Epidermal melanocyte (primary cell): ENCODE measurements at regions not wholly inside any gene's neighbourhood (a gene's known extent, or its start where the extent isn't known, plus 50 kb on each side); places are given as distances from the start of the nearest gene placed in this dataset.
"Not testable (repeated sequence)": the region's sequence is repeated elsewhere in the genome, so short reads cannot be mapped to it uniquely, and the experiment has no call there.

Experiments used
- DNase-seq: peaks from one replicate; pipeline ENCODE4 v3.0.0; 2011; ENCODE audit warnings: low spot score; ENCODE audit not compliant: insufficient read length

DNA sequence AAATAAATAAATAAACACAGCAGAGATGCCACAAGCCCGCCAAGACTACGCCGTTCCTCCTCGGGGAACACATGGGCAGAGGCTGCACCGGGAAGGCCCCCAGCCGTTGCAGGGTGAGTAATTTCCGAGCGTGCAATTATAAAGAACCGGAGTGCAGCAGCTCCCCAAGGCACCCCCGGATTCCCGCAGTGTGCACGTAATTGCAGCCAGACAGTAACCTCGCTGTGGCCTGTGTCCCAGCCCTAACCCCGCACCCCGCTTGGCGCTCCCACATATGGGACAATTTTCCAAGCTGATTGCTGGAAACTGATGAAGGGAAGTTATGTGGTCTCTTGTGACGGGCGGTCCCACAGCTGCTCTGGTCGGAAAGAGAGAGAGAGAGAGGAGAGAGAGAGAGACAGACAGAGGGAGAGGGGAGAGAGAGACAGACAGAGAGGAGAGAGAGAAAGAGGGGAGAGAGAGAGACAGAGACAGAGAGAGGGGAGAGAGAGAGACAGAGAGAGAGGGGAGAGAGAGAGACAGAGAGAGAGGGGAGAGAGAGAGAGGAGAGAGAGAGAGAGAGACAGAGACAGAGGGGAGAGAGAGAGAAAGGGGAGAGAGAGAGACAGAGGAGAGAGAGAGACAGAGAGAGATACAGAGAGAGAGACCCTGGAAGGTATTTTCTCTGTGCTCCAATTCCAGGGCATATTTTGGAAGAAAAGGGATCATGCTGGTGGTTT, 275.4 kb downstream of the SHOX start:
- no peak for DNase-seq

DNA sequence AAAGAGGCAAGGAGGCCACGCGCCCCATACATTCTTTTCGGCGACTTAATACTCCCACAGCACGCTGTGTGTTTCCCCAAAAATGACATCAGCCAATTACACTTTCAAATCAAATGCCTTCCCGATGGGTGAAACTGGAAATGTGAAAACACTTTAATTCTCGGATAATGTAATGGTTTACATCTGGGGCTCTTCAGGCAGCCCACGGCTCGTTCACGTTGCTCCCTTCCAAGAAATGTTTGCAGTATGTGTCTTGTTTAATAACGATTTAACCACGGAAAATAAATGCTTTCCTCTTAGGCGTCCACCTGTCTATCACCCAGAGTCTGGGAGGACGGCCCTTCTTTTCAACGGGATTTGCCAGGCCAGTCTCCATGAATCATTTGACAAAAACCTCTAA, 272.5 kb downstream of the SHOX start:
- no peak for DNase-seq

DNA sequence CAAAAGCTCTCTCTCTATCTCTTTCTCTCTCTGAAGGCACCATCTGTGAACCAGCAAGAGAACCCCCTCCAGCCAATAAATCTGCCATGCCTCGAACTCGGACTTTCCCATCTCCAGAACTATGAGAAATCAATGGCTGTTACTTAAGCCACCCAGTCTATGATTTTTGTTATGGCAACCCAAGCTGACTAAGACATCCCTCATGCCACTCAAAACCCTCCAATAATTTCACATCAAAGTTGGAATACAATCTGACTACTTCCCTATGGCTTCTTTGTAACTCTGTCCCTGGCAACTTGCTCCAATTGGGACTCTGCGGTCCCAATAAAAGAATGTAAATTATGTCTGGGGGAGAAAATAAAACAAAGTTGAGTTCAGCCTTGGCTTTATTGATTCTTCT, 265.7 kb downstream of the SHOX start:
- DNase-seq = no peak

DNA sequence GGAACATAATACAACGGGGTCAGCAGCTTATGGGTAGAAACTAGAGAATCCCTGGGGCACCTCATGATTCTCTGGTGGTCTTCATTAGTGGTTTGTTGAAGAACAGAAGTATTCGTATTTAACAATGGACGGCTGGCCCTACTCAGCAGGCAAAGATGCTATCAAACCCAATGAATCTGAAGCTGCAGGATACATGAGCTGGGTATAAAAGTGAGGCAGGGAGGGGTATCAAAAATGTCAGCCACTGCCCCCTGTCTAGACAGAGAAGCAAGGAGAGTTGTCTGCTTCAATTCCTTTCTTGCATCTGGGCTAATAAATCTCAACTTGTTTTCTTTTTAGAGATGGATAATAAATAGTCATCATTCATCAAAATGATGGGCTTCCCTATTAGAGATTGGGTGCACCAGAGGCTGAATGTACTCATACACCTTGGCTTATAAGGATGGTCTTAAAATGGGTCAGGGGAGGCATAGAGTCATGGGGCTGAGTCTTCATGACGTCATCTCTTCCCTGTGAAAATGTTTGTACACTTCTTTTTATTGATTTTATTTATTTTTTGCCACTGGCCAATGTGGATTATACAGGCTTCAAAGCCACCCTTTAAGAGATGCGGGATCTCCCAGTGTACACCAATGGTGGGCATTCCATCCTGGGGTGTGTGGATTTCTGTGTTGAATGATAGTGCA, 259.5 kb downstream of the SHOX start:
- no peak for DNase-seq

DNA sequence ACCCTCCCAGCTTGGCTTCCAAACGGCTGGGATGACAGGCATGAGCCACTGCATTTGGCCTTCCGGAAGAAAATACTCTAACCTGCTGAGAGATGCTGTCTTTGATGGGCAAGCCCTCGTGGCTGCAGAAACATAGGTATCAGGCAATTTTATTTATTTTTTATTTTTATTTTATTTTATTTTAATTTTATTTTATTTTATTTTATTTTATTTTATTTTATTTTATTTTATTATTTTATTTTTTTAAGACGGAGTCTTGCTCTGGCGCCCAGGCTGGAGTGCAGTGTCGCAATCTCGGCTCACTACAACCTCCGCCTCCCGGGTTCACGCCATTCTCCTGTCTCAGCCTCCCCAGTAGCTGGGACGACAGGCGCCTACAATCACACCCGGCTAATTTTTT, 257.1 kb downstream of the SHOX start:
- not testable (repeated sequence) for DNase-seq

DNA sequence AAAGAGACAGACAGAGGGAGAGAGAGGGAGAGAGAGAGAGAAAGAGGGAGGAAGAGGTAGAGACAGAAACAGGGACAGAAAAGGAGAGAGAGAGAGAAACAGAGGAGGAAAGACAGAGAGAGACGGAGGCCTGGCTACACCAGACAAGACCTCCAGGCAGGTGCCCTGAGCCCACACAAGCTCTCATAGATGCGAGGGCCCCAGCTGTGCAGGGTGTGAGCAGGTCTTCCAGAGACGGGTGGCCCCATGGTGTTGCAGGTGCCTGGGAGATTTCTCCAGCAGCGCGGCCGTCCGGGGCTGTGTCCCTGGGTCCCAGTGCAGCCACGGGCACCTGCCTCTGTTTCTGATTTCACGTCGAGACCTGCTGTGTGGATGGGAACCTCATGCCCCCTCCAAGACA, 253.0 kb downstream of the SHOX start:
- DNase-seq = no peak

DNA sequence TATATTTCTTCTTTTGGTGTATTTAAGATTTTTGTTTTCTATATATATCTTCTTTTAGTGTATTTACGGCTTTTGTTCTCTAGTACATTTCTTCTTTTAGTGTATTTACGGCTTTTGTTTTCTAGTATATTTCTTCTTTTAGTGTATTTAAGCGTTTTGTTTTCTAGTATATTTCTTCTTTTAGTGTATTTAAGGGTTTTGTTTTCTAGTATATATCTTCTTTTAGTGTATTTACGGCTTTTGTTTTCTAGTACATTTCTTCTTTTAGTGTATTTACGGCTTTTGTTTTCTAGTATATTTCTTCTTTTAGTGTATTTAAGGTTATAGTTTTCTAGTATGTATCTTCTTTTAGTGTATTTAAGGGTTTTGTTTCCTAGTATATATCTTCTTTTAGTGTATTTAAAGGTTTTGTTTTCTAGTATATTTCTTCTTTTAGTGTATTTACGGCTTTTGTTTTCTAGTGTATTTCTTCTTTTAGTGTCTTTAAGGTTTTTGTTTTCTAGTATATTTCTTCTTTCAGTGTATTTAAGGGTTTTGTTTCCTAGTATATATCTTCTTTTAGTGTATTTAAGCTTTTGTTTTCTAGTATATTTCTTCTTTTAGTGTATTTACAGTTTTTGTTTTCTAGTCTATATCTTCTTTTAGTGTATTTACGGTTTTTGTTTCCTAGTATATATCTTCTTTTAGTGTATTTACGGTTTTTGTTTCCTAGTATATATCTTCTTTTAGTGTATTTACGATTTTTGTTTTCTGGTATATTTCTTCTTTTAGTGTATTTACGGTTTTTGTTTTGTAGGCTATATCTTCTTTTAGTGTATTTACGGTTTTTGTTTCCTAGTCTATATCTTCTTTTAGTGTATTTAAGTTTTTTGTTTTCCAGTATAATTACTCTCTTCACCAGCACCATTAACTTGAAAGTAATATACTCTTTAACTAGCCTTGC, 249.4 kb downstream of the SHOX start:
- DNase-seq = not testable (repeated sequence)

DNA sequence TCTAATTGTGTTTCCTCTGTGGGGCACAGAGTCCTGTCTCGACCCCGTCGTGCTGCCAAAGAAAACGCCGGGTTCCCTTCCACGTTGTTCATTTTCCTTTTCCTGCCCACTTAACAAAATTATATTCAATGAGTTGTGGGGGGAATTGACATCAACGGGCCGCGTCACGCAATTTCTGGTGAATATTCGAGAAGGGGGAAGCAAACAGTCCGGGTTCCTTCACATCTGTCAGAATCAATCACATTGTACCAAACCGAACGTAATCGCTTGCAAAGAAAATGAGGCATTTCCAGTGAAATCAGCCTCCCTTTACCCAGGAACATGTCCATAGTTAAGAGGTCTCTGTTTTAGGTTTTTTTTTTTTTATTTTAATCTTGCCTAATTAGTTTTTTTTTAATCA, 243.5 kb downstream of the SHOX start:
- no peak for DNase-seq

DNA sequence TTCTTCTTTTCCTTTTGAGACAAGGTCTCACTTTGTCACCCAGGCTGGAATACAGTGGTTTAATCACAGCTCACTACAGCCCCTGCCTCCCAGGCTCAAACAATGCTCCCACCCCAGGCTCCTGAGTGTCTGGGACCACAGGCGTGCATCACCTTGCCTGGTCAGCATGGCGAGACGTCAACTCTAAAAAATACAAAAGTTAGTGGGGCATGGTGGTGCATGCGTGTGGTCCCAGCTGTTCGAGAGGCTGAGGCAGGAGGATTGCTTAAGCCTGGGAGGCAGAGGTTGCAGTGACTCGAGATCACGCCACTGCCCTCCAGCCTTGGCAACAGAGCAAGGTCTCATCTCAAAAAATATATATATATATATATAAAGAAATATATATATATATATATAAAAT, 242.4 kb downstream of the SHOX start:
- no peak for DNase-seq

DNA sequence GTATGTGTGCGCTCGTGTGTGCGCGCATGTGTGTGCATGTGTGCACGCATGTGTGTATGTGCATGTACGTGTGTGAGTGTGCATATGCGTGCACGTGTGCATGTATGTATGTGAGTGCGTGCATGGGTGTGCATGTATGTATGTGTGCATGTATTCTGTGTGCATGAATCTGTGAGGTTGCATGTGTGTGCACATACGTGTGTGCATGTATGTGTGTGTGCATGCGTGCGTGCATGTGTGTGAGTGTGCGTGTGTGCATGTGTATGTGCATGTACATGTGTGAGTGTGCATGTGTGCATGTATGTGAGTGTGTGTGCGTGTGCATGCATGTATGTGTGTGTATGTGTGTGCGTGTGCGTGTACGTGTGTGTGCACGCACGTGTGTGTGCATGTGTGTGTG, 241.5 kb downstream of the SHOX start:
- no peak for DNase-seq

DNA sequence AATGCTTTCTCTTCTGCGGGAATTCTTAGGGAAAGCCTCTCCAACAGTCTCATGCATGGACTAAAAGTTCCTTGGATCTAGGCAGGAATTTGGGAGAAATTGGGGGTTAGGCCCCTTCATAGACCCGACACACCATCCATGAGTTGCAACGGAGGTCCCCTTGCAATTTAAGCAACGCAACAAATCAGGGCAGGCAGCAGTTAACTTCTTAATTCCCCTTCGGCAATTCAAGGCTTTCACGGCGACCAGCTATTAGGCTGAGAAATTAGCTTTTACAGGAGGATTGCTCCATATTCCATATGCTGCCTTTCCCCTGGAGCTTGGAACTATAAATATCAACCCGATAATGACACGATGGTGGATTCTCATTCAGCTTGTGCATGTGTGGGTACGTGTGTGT, 241.0 kb downstream of the SHOX start:
- no peak for DNase-seq

DNA sequence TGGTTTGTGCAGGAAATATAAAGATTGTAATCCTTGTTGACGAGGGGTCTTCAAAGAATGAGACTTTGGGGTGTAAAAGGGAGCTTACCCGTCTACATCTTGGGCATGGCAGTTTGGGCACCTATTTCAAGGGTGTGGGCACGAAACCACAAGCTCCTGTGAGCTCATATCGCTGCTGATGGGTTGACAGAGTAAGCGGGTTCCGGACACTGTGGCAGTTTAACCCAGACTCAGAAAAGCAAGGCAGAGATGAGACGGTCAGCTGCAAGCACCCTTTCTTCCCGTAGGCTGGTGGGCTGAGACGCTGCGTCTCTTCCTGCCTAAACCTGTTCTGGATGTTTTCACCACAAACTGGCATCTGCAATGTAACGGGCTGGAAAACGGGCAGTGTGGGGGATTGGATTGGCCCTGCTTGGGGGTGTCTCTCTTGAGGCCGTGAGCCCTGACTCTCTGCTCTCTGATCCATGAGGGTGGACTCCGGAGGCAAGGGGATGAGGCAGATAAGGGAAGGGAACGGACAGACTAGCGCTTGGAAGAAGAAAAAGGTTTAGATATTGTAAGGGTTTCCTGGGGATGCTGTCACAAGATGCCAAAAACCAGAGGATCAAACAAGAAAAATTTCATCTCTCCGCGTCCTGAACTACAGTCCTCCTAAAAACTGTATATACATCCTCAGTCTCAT, 237.5 kb downstream of the SHOX start:
- no peak for DNase-seq

DNA sequence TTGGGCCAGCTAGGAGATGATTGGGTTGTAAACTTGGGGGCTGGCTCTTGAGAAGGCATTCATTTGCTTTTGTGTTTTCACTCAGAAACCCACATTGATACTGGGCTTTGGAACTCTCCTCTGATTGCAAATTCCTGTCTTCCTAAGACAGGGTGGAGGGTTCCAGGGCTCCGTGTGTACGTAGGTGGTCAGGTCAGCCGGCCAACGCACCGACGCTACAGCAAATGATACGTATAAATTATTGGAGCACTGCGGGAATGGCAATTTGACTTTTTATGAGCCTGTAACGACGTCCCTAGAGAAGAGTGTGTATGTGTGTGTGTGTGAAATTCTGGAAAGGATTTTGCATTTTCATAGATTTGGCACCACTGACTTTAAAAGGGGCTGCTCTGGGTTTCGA, 236.9 kb downstream of the SHOX start:
- no peak for DNase-seq

DNA sequence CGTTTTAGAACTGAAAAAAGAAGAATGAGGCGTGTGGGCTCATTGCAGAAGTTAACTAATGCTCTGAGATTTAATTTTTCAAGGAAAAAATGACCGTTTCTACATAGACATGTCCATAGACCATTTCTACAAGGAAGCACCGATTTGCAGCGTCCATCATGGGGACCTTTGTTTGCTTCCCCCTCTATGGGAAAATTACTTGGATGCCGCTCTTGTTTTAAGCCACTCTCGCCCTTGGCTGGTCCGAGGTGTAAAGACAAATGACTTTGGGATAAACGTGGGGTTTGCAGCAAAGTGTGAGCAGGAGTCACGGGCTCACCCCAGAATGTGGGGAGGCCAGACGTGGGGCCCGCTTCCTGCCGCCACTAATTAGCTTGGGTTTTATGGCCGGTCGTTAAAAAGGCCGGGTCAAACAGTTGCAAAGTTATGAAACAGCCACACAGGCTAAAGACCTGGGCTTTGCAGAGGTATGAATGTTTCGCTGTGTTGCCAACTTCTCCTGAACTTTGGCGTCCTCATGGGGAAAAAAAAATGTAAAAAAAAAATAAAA, 235.9 kb downstream of the SHOX start:
- DNase-seq = no peak

DNA sequence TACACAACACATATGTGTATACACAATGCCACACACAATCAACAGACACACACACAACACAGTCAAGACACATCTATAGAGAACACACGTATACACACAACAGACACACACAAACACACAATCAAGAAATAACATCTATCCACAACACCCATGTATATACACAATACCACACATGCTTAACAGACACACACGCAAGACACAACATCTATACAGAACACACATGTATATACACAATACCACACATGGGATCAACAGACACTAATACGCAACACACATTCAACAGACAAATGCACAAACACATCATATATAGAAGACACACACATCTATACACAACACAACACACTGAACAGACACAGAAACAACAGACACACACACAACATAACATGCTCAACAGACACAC, 234.8 kb downstream of the SHOX start:
- no peak for DNase-seq

DNA sequence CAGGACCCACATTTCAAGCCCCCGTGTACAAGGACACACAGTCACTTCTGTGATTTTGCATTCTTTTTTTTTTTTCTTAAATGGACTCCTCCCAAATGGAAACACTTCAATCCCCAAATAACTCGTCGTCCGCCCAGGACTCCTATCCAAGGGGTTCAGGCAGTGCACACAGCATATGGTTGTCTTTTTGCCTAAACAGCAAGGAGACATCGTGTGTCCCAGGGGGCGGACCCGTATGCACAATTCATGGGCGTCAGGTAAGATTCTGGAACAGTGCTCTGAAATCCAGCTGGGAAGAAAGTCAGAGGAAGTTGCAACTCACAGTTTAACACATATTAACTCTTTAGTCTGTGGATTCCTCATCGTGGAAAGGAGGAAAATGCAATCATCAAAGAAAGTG, 231.3 kb downstream of the SHOX start:
- no peak for DNase-seq

DNA sequence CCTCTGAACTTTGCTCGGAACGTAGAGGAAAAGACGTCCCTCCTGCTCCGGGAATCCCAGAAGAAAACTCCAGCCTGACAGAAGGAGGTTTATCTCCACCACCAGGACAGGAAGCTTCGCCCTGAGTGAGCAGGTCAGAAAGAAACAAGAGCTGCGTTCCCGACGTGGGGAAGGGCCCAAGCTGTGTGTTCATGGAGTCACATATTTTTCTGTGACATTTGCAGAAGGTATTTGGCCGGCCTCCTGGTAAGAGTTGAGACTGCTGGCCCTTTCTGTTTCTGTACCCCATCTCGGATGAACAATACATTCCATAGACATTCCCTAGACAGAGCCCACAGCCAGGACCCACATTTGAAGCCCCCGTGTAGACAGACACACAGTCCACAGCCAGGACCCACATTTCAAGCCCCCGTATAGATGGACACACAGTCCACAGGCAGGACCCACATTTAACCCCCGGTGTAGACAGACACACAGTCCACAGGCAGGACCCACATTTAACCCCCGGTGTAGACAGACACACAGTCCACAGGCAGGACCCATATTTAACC, 230.8 kb downstream of the SHOX start:
- no peak for DNase-seq

DNA sequence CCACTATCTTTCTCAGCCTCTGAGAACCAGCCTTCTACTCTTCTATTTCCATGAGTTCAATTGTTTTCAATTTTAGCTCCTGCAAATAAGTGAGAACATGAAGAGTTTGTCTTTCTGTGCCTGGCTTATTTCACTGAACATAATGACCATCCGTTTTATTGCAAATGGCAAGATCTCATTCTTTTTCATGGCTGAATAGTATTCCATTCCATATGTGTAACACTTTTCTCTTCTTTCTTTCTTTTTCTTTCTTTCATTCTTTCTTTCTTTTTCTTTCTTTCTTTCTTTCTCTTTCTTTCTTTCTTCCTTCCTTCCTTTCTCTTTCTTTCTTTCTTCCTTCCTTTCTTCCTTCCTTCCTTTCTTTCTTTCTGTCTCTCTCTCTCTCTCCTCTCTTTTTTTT, 228.7 kb downstream of the SHOX start:
- DNase-seq = no peak

DNA sequence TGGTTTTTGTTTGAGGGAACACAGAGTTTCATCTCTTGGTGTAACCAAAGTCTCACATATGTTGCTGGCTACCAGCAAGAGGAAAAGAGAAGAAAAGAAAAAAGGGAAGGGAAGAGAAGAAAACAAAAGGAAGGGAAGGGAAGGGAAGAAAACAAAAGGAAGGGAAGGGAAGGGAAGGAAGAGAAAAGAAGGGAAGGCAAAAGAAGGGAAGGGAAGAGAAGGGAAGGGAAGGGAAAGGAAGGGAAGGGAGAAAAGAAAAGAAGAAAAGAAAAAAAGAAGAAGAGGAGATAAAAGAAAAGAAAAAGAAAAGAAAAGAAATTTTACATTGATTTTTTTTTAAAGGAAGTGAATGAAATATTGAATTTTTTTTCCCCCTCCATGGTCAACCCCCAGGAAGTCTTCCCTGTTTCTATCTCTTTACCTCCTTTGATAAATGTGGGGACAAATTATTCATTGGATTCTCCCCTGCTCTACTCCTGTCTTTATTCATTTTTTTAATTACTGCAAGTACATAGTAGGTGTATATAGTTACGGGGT, 228.0 kb downstream of the SHOX start:
- no peak for DNase-seq

DNA sequence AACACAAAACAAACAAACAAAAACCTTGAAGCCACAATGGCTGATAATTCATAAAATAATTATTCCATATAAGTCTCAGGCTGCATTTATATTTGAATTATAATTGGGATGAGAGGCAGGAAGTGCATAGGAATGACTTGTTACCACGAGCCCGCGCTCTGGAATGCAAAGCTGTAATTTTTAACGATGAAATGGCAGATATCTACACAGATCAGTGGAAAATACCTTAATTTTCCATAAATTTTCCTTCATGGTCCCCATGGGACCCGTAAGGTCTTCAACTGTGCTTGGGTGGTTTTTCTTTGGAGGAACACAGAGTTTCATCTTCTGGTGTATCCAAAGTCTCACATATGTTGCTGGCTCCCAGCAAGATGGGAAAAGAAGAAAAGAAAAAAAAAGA, 226.8 kb downstream of the SHOX start:
- no peak for DNase-seq
